NT2/D1 (cell line): ENCODE measurements at regions not wholly inside any gene's neighbourhood (a gene's known extent, or its start where the extent isn't known, plus 50 kb on each side); places are given as distances from the start of the nearest gene placed in this dataset.

Source experiments
- SUZ12 ChIP-seq: IDR thresholded peaks from 2 replicates; pipeline ENCODE4 v1.6.1; 2011; ENCODE audit not compliant: insufficient read length, insufficient read depth; ENCODE audit errors: extremely low read depth
- YY1 ChIP-seq: IDR thresholded peaks from 2 replicates; pipeline ENCODE4 v1.6.1; 2011; ENCODE audit not compliant: insufficient read length, insufficient read depth
- ZNF274 ChIP-seq: IDR thresholded peaks from 2 replicates; pipeline ENCODE4 v1.6.1; 2011; ENCODE audit warnings: mild to moderate bottlenecking, low read depth, low read length

GRCh38 chr14:25667387-25667786 lies 617.4 kb upstream of the STXBP6 start:
- TF ChIP-seq YY1 (no peak), ZNF274 (no peak), SUZ12 (no peak)
